IMR-90 (cell line): ENCODE measurements at regions not wholly inside any gene's neighbourhood (a gene's known extent, or its start where the extent isn't known, plus 50 kb on each side); places are given as distances from the start of the nearest gene placed in this dataset.

Experiments used
- ATAC-seq: fragments of 200-7000 bp; cut with Tn5 transposase; 2 replicates; pipeline ENCODE4 v1.9.1; 2020; ENCODE audit warnings: low read depth, mild to moderate bottlenecking, moderate library complexity
- BruUV-seq: library from RNA; stranded (reverse); fragments of 400-500 nt; replicated peaks from 2 replicates; lab custom pipeline; 2021; lab: Mats Ljungman, UMichigan
- CTCF ChIA-PET: fragments of 300-600 bp; formaldehyde crosslinking; extraction: SDS; loops from one replicate; lab custom pipeline; 2021; ENCODE audit warnings: antibody characterized with exemption; lab: Yijun Ruan, JAX
- POLR2A ChIA-PET: fragments of 300-600 bp; sonication (Branson Sonifier 250); formaldehyde crosslinking; loops from one replicate; lab custom pipeline; 2022; ENCODE audit warnings: antibody characterized with exemption; ENCODE audit not compliant: unreplicated experiment; lab: Charles Lee
- DNase-seq: peaks from one replicate; pipeline ENCODE4 v3.0.0; 2013
- H2AFZ ChIP-seq: replicated peaks from 2 replicates; pipeline ENCODE3; 2013; ENCODE audit warnings: low read length, mild to moderate bottlenecking; ENCODE audit not compliant: poor library complexity
- H2AK5ac ChIP-seq: 2 replicates; pipeline ENCODE4 v1.6.1; 2013; ENCODE audit warnings: low read depth, low read length, inconsistent platforms
- H2AK9ac ChIP-seq: replicated peaks from 2 replicates; pipeline ENCODE3; 2013; ENCODE audit warnings: mild to moderate bottlenecking, low read depth, low read length, moderate library complexity; ENCODE audit not compliant: poor library complexity
- H2BK120ac ChIP-seq: 2 replicates; pipeline ENCODE4 v1.6.1; 2013; ENCODE audit warnings: low read depth, low read length, inconsistent platforms
- H2BK15ac ChIP-seq: 3 replicates; pipeline ENCODE4 v1.6.1; 2013; ENCODE audit warnings: low read depth, low read length, inconsistent platforms
- H2BK20ac ChIP-seq: 2 replicates; pipeline ENCODE4 v1.6.1; 2013; ENCODE audit warnings: low read depth, mild to moderate bottlenecking, inconsistent platforms, low read length, moderate library complexity
- H2BK5ac ChIP-seq: 2 replicates; pipeline ENCODE4 v1.6.1; 2013; ENCODE audit warnings: mild to moderate bottlenecking, low read depth, low read length, inconsistent platforms; ENCODE audit not compliant: poor library complexity, severe bottlenecking
- H3K14ac ChIP-seq: replicated peaks from 2 replicates; pipeline ENCODE4 v1.6.1; 2013; ENCODE audit warnings: low read depth, low read length, inconsistent platforms
- H3K18ac ChIP-seq: 2 replicates; pipeline ENCODE4 v1.6.1; 2013; ENCODE audit warnings: low read depth, low read length, control low read depth
- H3K23ac ChIP-seq: 2 replicates; pipeline ENCODE4 v1.6.1; 2013; ENCODE audit warnings: low read depth, low read length, inconsistent platforms
- H3K27ac ChIP-seq: 2 replicates; pipeline ENCODE4 v1.5.1; 2013; ENCODE audit warnings: mild to moderate bottlenecking, control low read depth, low read length; ENCODE audit not compliant: insufficient read depth
- H3K27me3 ChIP-seq: 2 replicates; pipeline ENCODE4 v1.6.1; 2013; ENCODE audit warnings: low read length; ENCODE audit not compliant: control insufficient read depth, insufficient read depth
- H3K36me3 ChIP-seq: 2 replicates; pipeline ENCODE4 v1.6.1; 2013; ENCODE audit warnings: low read length, mixed read lengths; ENCODE audit not compliant: control insufficient read depth, insufficient read depth
- H3K4ac ChIP-seq: 2 replicates; pipeline ENCODE4 v1.6.1; 2013; ENCODE audit warnings: low read depth, low read length, inconsistent platforms
- H3K4me1 ChIP-seq: 2 replicates; pipeline ENCODE4 v1.6.1; 2013; ENCODE audit warnings: low read length, mixed read lengths; ENCODE audit not compliant: control insufficient read depth, insufficient read depth
- H3K4me2 ChIP-seq: 2 replicates; pipeline ENCODE4 v1.6.1; 2013; ENCODE audit warnings: low read depth, mild to moderate bottlenecking, control low read depth, low read length, moderate library complexity
- H3K4me3 ChIP-seq: 2 replicates; pipeline ENCODE4 v1.5.1; 2013; ENCODE audit warnings: low read depth, mild to moderate bottlenecking, control low read depth, low read length, moderate library complexity; ENCODE audit not compliant: insufficient read depth
- H3K56ac ChIP-seq: 2 replicates; pipeline ENCODE4 v1.6.1; 2013; ENCODE audit warnings: low read length, inconsistent platforms; ENCODE audit not compliant: insufficient read depth; ENCODE audit errors: extremely low read depth
- H3K79me1 ChIP-seq, 2 experiments: 2 replicates each; pipeline ENCODE4 v1.6.1; 2013; ENCODE audit warnings: low read length in 2 of 2, inconsistent platforms in 1 of 2, low read depth in 1 of 2
- H3K9ac ChIP-seq: 2 replicates; pipeline ENCODE4 v1.6.1; 2013; ENCODE audit warnings: low read depth, low read length, control low read depth
- H3K9me1 ChIP-seq: 2 replicates; pipeline ENCODE4 v1.6.1; 2013; ENCODE audit warnings: low read length, inconsistent platforms; ENCODE audit not compliant: insufficient read depth
- H3K9me3 ChIP-seq: 2 replicates; pipeline ENCODE4 v1.6.1; 2013; ENCODE audit warnings: low read length; ENCODE audit not compliant: control insufficient read depth, insufficient read depth
- H4K20me1 ChIP-seq: 2 replicates; pipeline ENCODE4 v1.6.1; 2013; ENCODE audit warnings: low read length, inconsistent platforms; ENCODE audit not compliant: insufficient read depth
- H4K5ac ChIP-seq: 2 replicates; pipeline ENCODE4 v1.6.1; 2013; ENCODE audit warnings: mild to moderate bottlenecking, low read depth, low read length, control low read depth
- H4K8ac ChIP-seq, 2 experiments: 2 replicates each; pipeline ENCODE4 v1.6.1; 2013; ENCODE audit warnings: low read depth in 2 of 2, low read length in 2 of 2, control low read depth in 1 of 2, inconsistent platforms in 1 of 2
- H4K91ac ChIP-seq: 2 replicates; pipeline ENCODE4 v1.6.1; 2013; ENCODE audit warnings: low read depth, low read length, inconsistent platforms; ENCODE audit not compliant: insufficient read depth
- BHLHE40 ChIP-seq: fragments of 150-350 bp; IDR thresholded peaks from 2 replicates; pipeline ENCODE4 v1.6.1; 2016; ENCODE audit warnings: mild to moderate bottlenecking, low read depth, low read length
- CEBPB ChIP-seq: IDR thresholded peaks from 2 replicates; pipeline ENCODE4 v1.6.1; 2012; ENCODE audit warnings: low read depth, low read length, improper control_type of control experiment
- CHD1 ChIP-seq: IDR thresholded peaks from 2 replicates; pipeline ENCODE4 v1.6.1; 2012; ENCODE audit warnings: low read depth, low read length, improper control_type of control experiment
- CTCF ChIP-seq: conservative IDR thresholded peaks from 2 replicates; pipeline ENCODE4 v1.5.1; 2012; ENCODE audit warnings: mild to moderate bottlenecking, low read depth, low read length, improper control_type of control experiment
- ELK1 ChIP-seq: fragments of 150-350 bp; IDR thresholded peaks from 2 replicates; pipeline ENCODE4 v1.6.1; 2016; ENCODE audit warnings: low read depth, mild to moderate bottlenecking, low read length, moderate library complexity, borderline replicate concordance
- FOS ChIP-seq: fragments of 150-350 bp; IDR thresholded peaks from 2 replicates; pipeline ENCODE4 v1.6.1; 2016; ENCODE audit warnings: low read depth, low read length
- MAFK ChIP-seq: IDR thresholded peaks from 2 replicates; pipeline ENCODE4 v1.6.1; 2012; ENCODE audit warnings: low read depth, low read length, improper control_type of control experiment
- MXI1 ChIP-seq: IDR thresholded peaks from 2 replicates; pipeline ENCODE4 v1.6.1; 2012; ENCODE audit warnings: low read depth, mild to moderate bottlenecking, low read length, moderate library complexity, borderline replicate concordance
- NFE2L2 ChIP-seq: fragments of 150-350 bp; IDR thresholded peaks from 2 replicates; pipeline ENCODE4 v1.6.1; 2016; ENCODE audit warnings: low read depth, mild to moderate bottlenecking, low read length
- POLR2A ChIP-seq: IDR thresholded peaks from 2 replicates; pipeline ENCODE4 v1.6.1; 2012; ENCODE audit warnings: mild to moderate bottlenecking, low read depth, low read length
- RAD21 ChIP-seq: IDR thresholded peaks from 2 replicates; pipeline ENCODE4 v1.6.1; 2012; ENCODE audit warnings: low read length, improper control_type of control experiment
- RCOR1 ChIP-seq: IDR thresholded peaks from 2 replicates; pipeline ENCODE4 v1.6.1; 2012; ENCODE audit warnings: mild to moderate bottlenecking, low read length, improper control_type of control experiment; ENCODE audit not compliant: insufficient replicate concordance
- RFX5 ChIP-seq: IDR thresholded peaks from 2 replicates; pipeline ENCODE4 v1.8.0; 2012; ENCODE audit warnings: low read depth, mild to moderate bottlenecking, low read length, moderate library complexity
- USF2 ChIP-seq: fragments of 150-350 bp; IDR thresholded peaks from 2 replicates; pipeline ENCODE4 v1.6.1; 2017; ENCODE audit warnings: mild to moderate bottlenecking, antibody characterized with exemption, low read length, low read depth
- WGBS, 2 experiments: methylation state at CpG; one replicate each; pipeline versions ENCODE4 v1.1.5 to v1.1.7; 2013; ENCODE audit warnings: missing lambda C conversion rate in 2 of 2; ENCODE audit not compliant: insufficient read length in 1 of 2; ENCODE audit errors: extremely low coverage in 2 of 2; 5-methylcytosine and 5-hydroxymethylcytosine counted together
- dilution Hi-C: fragments of 300-500 bp; cut with HindIII; formaldehyde crosslinking; loops from one replicate; pipeline ENCODE4 v1.14.3; 2018; ENCODE audit warnings: low sequenced_read_pairs; ENCODE audit not compliant: unreplicated experiment
- in situ Hi-C: fragments of 300-500 bp; cut with MboI; formaldehyde crosslinking; loops from 3 replicates; pipeline ENCODE4 v1.14.3; 2019; ENCODE audit warnings: low sequenced_read_pairs, inconsistent platforms, mixed read lengths
- intact Hi-C: fragments of 100-400 bp; cut with micrococcal nuclease; formaldehyde crosslinking; loops from 2 replicates; pipeline ENCODE4 v1.10.0; 2022

DNA sequence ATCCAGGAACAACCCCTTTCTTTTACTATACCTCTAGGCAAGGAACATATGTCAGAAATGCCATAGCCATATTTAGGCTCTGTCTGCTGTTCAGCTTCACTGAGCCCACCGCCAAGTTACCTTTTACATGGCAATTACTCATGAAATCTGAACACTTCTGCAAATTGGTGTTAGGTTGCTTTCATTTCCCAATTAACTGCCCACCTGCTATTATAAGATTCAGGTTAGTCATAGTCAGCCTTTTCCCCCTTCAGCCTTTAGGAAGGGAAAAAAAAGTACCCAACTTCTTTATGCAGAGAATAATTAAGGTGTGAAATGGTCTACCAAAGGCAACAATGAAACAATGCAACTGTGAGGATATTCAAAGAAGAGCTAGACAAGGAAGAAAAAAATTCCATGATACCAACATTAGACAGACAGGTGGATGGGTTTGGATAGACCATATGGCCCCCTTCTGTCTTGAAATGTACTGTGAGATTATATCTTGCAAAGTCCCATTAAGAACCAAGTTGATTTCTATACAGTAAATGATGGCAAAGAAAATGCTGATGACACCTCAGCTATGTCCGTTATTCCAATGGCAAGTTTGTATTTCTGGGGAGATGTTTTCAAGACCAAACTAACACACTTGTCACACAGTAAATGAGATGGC is 442.1 kb upstream of the NRP1 start:
- H3K56ac ChIP-seq = no peak overlapping the region
- H3K9ac ChIP-seq = no peak overlapping the region
- no peaks in the 10 kb centered on the region for H3K9me3 ChIP-seq
- no peaks in the 10 kb centered on the region for H3K4me1 ChIP-seq
- H3K23ac ChIP-seq = no peak overlapping the region
- POLR2A ChIA-PET = no interaction called here
- H4K8ac ChIP-seq = no peak overlapping the region
- no peak overlapping the region for H4K5ac ChIP-seq
- ATAC-seq (no peak), DNase-seq (no peak)
- H3K4me3 ChIP-seq = no peak overlapping the region
- WGBS, 2 experiments = no CpG with 5 or more reads among the region's 2 CpGs
- no peak overlapping the region for H2AK9ac ChIP-seq
- H3K4me2 ChIP-seq = no peak overlapping the region
- TF ChIP-seq NFE2L2 (no peak), CEBPB (no peak), ELK1 (no peak), FOS (no peak), CTCF (no peak), POLR2A (no peak), CHD1 (no peak), USF2 (no peak), RFX5 (no peak), RAD21 (no peak), MAFK (no peak), MXI1 (no peak), RCOR1 (no peak), BHLHE40 (no peak)
- no peaks in the 10 kb centered on the region for H4K20me1 ChIP-seq
- H3K36me3 ChIP-seq = no peaks in the 10 kb centered on the region
- no peaks in the 10 kb centered on the region for H3K79me1 ChIP-seq
- H2BK15ac ChIP-seq = no peak overlapping the region
- H2BK120ac ChIP-seq = no peak overlapping the region
- in situ Hi-C loops = loop anchor here (25.0 kb wide), 1 partner anchor 861 kb away; no protein-coding TSS in a partner anchor
- H3K14ac ChIP-seq = no peak overlapping the region
- H2BK20ac ChIP-seq = no peak overlapping the region
- H3K27me3 ChIP-seq = peaks cover 12% of the 10 kb centered on the region
- H3K27ac ChIP-seq = no peak overlapping the region
- no peak overlapping the region for H2AK5ac ChIP-seq
- H3K4ac ChIP-seq = no peak overlapping the region
- CTCF ChIA-PET = interaction anchor here (0.7 kb wide), 1 partner anchor 34 kb away, joined by 3 read pairs; no protein-coding TSS in a partner anchor
- intact Hi-C loops = no loop called here
- no peak overlapping the region for H3K18ac ChIP-seq
- H2BK5ac ChIP-seq = no peak overlapping the region
- no TSS peak for BruUV-seq
- no peak overlapping the region for H4K91ac ChIP-seq
- H2AFZ ChIP-seq = no peak overlapping the region
- H3K9me1 ChIP-seq = no peaks in the 10 kb centered on the region
- dilution Hi-C loops = no loop called here
